ENCODE measurements at regions not wholly inside any gene's neighbourhood (a gene's known extent, or its start where the extent isn't known, plus 50 kb on each side); places are given as distances from the start of the nearest gene placed in this dataset.
A peak's percentile ranks its signal among the peaks of the same experiment; 100 is the strongest.

GRCh38 chr10:35268791-35269257 is 67.5 kb upstream of the CCNY start (continued):
- TF ChIP-seq EZH2phosphoT487 (IDR thresholded peaks at IDR 0.05; ENCODE audit: borderline replicate concordance, low read depth), result no peak
- no peak for TF ChIP-seq SIN3A (IDR thresholded peaks at IDR 0.05; ENCODE audit: borderline replicate concordance, low read depth, low read length)
- 0 out of 4 replicates have a peak, but pooled peaks of 1 of the 2 experiments have one; percentile 15 for TF ChIP-seq EP300 (IDR thresholded peaks at IDR 0.05; ENCODE audit: borderline replicate concordance in 1 of 2, low read depth in 1 of 2, low read length in 1 of 2)

- no peaks in the 10 kb centered on the region for H3K36me3 ChIP-seq (replicated peaks in 1 of 2; ENCODE audit: control insufficient read depth in 1 of 2, insufficient read depth in 2 of 2, low read length in 1 of 2)
- ChIA-PET CTCF (no interaction called here), POLR2A (no interaction called here)
- 72% methylated on average over 1 of the region's 1 CpG for WGBS (ENCODE audit: low lambda C conversion rate)
- no peak overlapping the region for H3K9ac ChIP-seq
- no peak overlapping the region for H3K27ac ChIP-seq (ENCODE audit: low read depth in 2 of 2, low read length in 1 of 2)
- H3F3A ChIP-seq (replicated peaks; ENCODE audit: insufficient read depth), result peaks cover 3% of the 10 kb centered on the region
- no peaks in the 10 kb centered on the region for H3K9me2 ChIP-seq
- no peak for TF ChIP-seq MEF2A (IDR thresholded peaks at IDR 0.05; ENCODE audit: borderline replicate concordance, low read depth)
- TF ChIP-seq FOXJ3 (CRISPR knock-in tag; IDR thresholded peaks at IDR 0.05), result no peak
- no peak for TF ChIP-seq USF2 (IDR thresholded peaks at IDR 0.05; ENCODE audit: borderline replicate concordance, low read depth, low read length)
- TF ChIP-seq CHD2 (IDR thresholded peaks at IDR 0.05; ENCODE audit: low read length, partially characterized antibody), result no peak
- no peak for TF ChIP-seq YY1 (IDR thresholded peaks at IDR 0.05; ENCODE audit: low read depth)
- H2AFZ ChIP-seq (ENCODE audit: low read depth), result no peak overlapping the region
- H3K9me3 ChIP-seq, result no peaks in the 10 kb centered on the region
- H4K20me1 ChIP-seq (ENCODE audit: insufficient read depth), result no peaks in the 10 kb centered on the region
- DNase-seq, result no peak
- no peaks in the 10 kb centered on the region for H3K79me2 ChIP-seq (ENCODE audit: insufficient read depth)
- H3K4me3 ChIP-seq (ENCODE audit: low read depth in 2 of 2, low read length in 1 of 2), result no peak overlapping the region
- peaks cover 0 to 14% of the 10 kb centered on the region in 2 experiments; a peak in 1 of 4 replicates for H3K4me1 ChIP-seq (ENCODE audit: control insufficient read depth in 1 of 2, insufficient read depth in 2 of 2, low read depth in 1 of 2, low read length in 1 of 2)
- no peak overlapping the region for H3K4me2 ChIP-seq
- no peaks in the 10 kb centered on the region for H3K27me3 ChIP-seq (ENCODE audit: insufficient read depth)
These were observed 66.2 kb upstream of the CCNY start for GRCh38 chr10:35270100-35270499.

- CTCF ChIA-PET, result no interaction called here
- DNase-seq, result no peak
- POLR2A ChIA-PET, result no interaction called here
- TF ChIP-seq TCF12 (IDR thresholded peaks at IDR 0.05) (no peak), REST (IDR thresholded peaks at IDR 0.05; ENCODE audit: low read depth, low read length) (no peak), TAF1 (IDR thresholded peaks at IDR 0.05; ENCODE audit: borderline replicate concordance, low read depth, low read length) (no peak), RAD21 (IDR thresholded peaks at IDR 0.05; ENCODE audit: low read length) (no peak), TEAD4 (IDR thresholded peaks at IDR 0.05; ENCODE audit: borderline replicate concordance, insufficient read depth) (no peak), FOXM1 (IDR thresholded peaks at IDR 0.05; ENCODE audit: low read depth) (no peak), GATA2 (CRISPR knock-in tag; IDR thresholded peaks at IDR 0.05) (no peak), RCOR1 (IDR thresholded peaks at IDR 0.05; ENCODE audit: low read length) (no peak), NFIC (IDR thresholded peaks at IDR 0.05; ENCODE audit: borderline replicate concordance) (no peak), USF2 (IDR thresholded peaks at IDR 0.05; ENCODE audit: borderline replicate concordance, low read depth, low read length) (no peak), ZBTB33 (IDR thresholded peaks at IDR 0.05; ENCODE audit: borderline replicate concordance, low read depth) (no peak)
These were observed 65.0 kb upstream of the CCNY start for GRCh38 chr10:35271086-35271858.

More at GRCh38 chr10:35271086-35271858, 65.0 kb upstream of the CCNY start:
- Histone ChIP-seq H3K9ac (no peak overlapping the region), H3K4me3 (ENCODE audit: low read depth in 2 of 2, low read length in 1 of 2) (no peak overlapping the region), H3F3A (replicated peaks; ENCODE audit: insufficient read depth) (peaks cover 3% of the 10 kb centered on the region), H3K4me1 (ENCODE audit: control insufficient read depth in 1 of 2, insufficient read depth in 2 of 2, low read depth in 1 of 2, low read length in 1 of 2) (peaks cover 0 to 14% of the 10 kb centered on the region in 2 experiments; a peak in 1 of 4 replicates), H3K27me3 (ENCODE audit: insufficient read depth) (no peaks in the 10 kb centered on the region), H3K27ac (ENCODE audit: low read depth in 2 of 2, low read length in 1 of 2) (no peak overlapping the region), H3K4me2 (no peak overlapping the region), H2AFZ (ENCODE audit: low read depth) (no peak overlapping the region), H3K36me3 (replicated peaks in 1 of 2; ENCODE audit: control insufficient read depth in 1 of 2, insufficient read depth in 2 of 2, low read length in 1 of 2) (no peaks in the 10 kb centered on the region), H3K79me2 (ENCODE audit: insufficient read depth) (no peaks in the 10 kb centered on the region), H3K9me2 (no peaks in the 10 kb centered on the region), H4K20me1 (ENCODE audit: insufficient read depth) (no peaks in the 10 kb centered on the region), H3K9me3 (no peaks in the 10 kb centered on the region)
- WGBS (ENCODE audit: low lambda C conversion rate), result 86% methylated on average over 5 of the region's 5 CpGs

All from SK-N-SH (cell line).